ENCODE measurements at regions not wholly inside any gene's neighbourhood (a gene's known extent, or its start where the extent isn't known, plus 50 kb on each side); places are given as distances from the start of the nearest gene placed in this dataset.

DNA sequence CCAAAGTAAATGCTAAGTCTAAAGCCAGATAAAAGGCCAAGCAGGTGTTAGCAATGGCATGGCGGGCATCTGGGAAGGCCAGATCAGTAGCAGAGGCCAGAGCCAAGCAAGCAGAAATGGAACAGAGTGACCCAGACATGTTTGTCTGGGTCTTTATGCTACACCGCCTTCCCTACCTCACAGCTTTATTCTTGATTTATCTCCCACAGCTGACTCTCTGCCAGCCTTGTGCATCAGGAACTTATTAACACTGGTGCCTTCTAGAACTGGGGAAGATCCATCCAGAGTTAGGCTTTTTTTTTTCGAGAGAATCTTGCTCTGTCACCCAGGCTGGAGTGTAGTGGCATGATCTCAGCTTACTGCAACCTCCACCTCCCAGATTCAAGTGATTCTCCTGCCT is 112.5 kb upstream of the SLC44A1 start:
- no peak for DNase-seq
- Mint-ChIP-seq H3K9me3 (no peaks in the 10 kb centered on the region), H3K27ac (no peak overlapping the region), H3K4me3 (no peak overlapping the region), H3K4me1 (ENCODE audit: low read depth) (peaks cover 62% of the 10 kb centered on the region), H3K36me3 (ENCODE audit: low read depth) (no peaks in the 10 kb centered on the region), H3K27me3 (no peaks in the 10 kb centered on the region)
- Histone ChIP-seq H3K36me3 (ENCODE audit: insufficient read depth, low read length) (no peaks in the 10 kb centered on the region), H3K4me3 (ENCODE audit: low read length) (no peak overlapping the region), H3K4me1 (ENCODE audit: insufficient read depth, low read length) (peaks cover 44% of the 10 kb centered on the region), H3K27me3 (ENCODE audit: control insufficient read depth in 1 of 2, insufficient read depth in 2 of 2, low read length in 2 of 2) (no peaks in the 10 kb centered on the region), H3K27ac (ENCODE audit: low read depth in 1 of 2, low read length in 2 of 2) (no peak overlapping the region), H3K9me3 (ENCODE audit: control insufficient read depth in 1 of 2, insufficient read depth in 1 of 2, low read length in 2 of 2) (no peaks in the 10 kb centered on the region)
- CTCF ChIA-PET, result no interaction called here
- TF ChIP-seq, protein P1, sequence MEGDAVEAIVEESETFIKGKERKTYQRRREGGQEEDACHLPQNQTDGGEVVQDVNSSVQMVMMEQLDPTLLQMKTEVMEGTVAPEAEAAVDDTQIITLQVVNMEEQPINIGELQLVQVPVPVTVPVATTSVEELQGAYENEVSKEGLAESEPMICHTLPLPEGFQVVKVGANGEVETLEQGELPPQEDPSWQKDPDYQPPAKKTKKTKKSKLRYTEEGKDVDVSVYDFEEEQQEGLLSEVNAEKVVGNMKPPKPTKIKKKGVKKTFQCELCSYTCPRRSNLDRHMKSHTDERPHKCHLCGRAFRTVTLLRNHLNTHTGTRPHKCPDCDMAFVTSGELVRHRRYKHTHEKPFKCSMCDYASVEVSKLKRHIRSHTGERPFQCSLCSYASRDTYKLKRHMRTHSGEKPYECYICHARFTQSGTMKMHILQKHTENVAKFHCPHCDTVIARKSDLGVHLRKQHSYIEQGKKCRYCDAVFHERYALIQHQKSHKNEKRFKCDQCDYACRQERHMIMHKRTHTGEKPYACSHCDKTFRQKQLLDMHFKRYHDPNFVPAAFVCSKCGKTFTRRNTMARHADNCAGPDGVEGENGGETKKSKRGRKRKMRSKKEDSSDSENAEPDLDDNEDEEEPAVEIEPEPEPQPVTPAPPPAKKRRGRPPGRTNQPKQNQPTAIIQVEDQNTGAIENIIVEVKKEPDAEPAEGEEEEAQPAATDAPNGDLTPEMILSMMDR (IDR thresholded peaks at IDR 0.05), result no peak
- intact Hi-C loops (cut with DNase I, micrococcal nuclease), result loop anchor here in 1 of 2 experiments (5.0 kb wide), 1 partner anchor 110 kb away; the partner anchor contains the start of gene SLC44A1
- ATAC-seq (ENCODE audit: poor library complexity), result no peak
- POLR2A ChIA-PET, result interaction anchor here (1.5 kb wide), 1 partner anchor 17 kb away, joined by 3 read pairs; no protein-coding TSS in a partner anchor

- no peaks in the 10 kb centered on the region for H3K36me3 ChIP-seq (ENCODE audit: insufficient read depth, low read length)
- no peak for ATAC-seq (ENCODE audit: poor library complexity)
- no peak for DNase-seq
- H3K27me3 Mint-ChIP-seq, result no peaks in the 10 kb centered on the region
- ChIA-PET CTCF (no interaction called here), POLR2A (no interaction called here)
- no peak overlapping the region for H3K4me3 Mint-ChIP-seq
- H3K27ac ChIP-seq (ENCODE audit: low read depth in 1 of 2, low read length in 2 of 2), result no peak overlapping the region
- H3K9me3 ChIP-seq (ENCODE audit: control insufficient read depth in 1 of 2, insufficient read depth in 1 of 2, low read length in 2 of 2), result no peaks in the 10 kb centered on the region
- H3K4me1 ChIP-seq (ENCODE audit: insufficient read depth, low read length), result peaks cover 37% of the 10 kb centered on the region
- intact Hi-C loops (cut with DNase I, micrococcal nuclease), result loop anchor here in 1 of 2 experiments (5.0 kb wide), 1 partner anchor 110 kb away; the partner anchor contains the start of gene SLC44A1
- H3K4me1 Mint-ChIP-seq (ENCODE audit: low read depth), result peaks cover 56% of the 10 kb centered on the region
- H3K27ac Mint-ChIP-seq, result no peak overlapping the region
- no peaks in the 10 kb centered on the region for H3K36me3 Mint-ChIP-seq (ENCODE audit: low read depth)
- H3K27me3 ChIP-seq (ENCODE audit: control insufficient read depth in 1 of 2, insufficient read depth in 2 of 2, low read length in 2 of 2), result no peaks in the 10 kb centered on the region
- H3K9me3 Mint-ChIP-seq, result no peaks in the 10 kb centered on the region
- H3K4me3 ChIP-seq (ENCODE audit: low read length), result no peak overlapping the region
- TF ChIP-seq, protein P1 (IDR thresholded peaks at IDR 0.05), result no peak
Measured at GRCh38 chr9:105132606-105133005, 111.8 kb upstream of the SLC44A1 start.

GRCh38 chr9:105138306-105138801 is 106.1 kb upstream of the SLC44A1 start:
- Histone ChIP-seq H3K27ac (ENCODE audit: low read depth in 1 of 2, low read length in 2 of 2) (no peak overlapping the region), H3K27me3 (ENCODE audit: control insufficient read depth in 1 of 2, insufficient read depth in 2 of 2, low read length in 2 of 2) (no peaks in the 10 kb centered on the region), H3K4me1 (ENCODE audit: insufficient read depth, low read length) (peaks cover 13% of the 10 kb centered on the region), H3K4me3 (ENCODE audit: low read length) (no peak overlapping the region), H3K9me3 (ENCODE audit: control insufficient read depth in 1 of 2, insufficient read depth in 1 of 2, low read length in 2 of 2) (no peaks in the 10 kb centered on the region), H3K36me3 (ENCODE audit: insufficient read depth, low read length) (no peaks in the 10 kb centered on the region)
- Mint-ChIP-seq H3K36me3 (ENCODE audit: low read depth) (no peaks in the 10 kb centered on the region), H3K4me3 (peak overlapping the region; percentile 42), H3K27me3 (no peaks in the 10 kb centered on the region), H3K27ac (no peak overlapping the region), H3K9me3 (no peaks in the 10 kb centered on the region), H3K4me1 (ENCODE audit: low read depth) (peaks cover 42% of the 10 kb centered on the region)
- ATAC-seq (ENCODE audit: poor library complexity) (peak; percentile 44), DNase-seq (no peak)
- ChIA-PET POLR2A (no interaction called here), CTCF (no interaction called here)
- TF ChIP-seq, protein P1 (IDR thresholded peaks at IDR 0.05), result no peak
- intact Hi-C loops (cut with DNase I, micrococcal nuclease), result no loop called here
